ENCODE measurements at regions not wholly inside any gene's neighbourhood (a gene's known extent, or its start where the extent isn't known, plus 50 kb on each side); places are given as distances from the start of the nearest gene placed in this dataset.
A peak's percentile ranks its signal among the peaks of the same experiment; 100 is the strongest.

DNA sequence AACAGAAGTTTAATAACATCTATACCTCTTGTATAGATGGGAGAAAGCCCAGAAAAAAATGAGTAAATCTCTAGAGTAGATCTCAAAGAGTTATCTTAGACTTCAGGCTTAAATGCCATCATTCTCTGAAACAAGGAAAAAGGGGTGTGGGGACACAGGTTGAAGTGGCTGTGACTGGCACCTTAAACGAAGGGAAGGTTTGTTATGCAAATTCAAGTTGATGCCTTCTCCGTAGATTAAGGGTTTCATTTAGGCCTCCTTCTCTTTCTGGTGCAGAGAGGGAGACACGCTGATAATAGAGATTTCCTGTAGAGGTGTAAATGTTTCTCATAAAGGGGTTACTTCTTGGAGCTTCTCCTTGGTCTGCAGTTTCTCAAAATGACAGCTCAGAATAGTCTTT, 252.1 kb downstream of the CD83 start:
- Mint-ChIP-seq H3K9me3 (peaks cover 19% of the 10 kb centered on the region), H3K27ac (no peak overlapping the region; the same call in 1 of the 2 replicates), H3K36me3 (peaks cover 16% of the 10 kb centered on the region), H3K4me1 (peaks cover 56% of the 10 kb centered on the region), H3K4me3 (no peak overlapping the region), H3K27me3 (ENCODE audit: low read depth) (peaks cover 3% of the 10 kb centered on the region; the same call in 1 of the 2 replicates)
- ChIA-PET CTCF (interaction anchor here (0.6 to 1.4 kb wide), 2 partner anchors 53 to 1106 kb away, joined by 3 read pairs; no protein-coding TSS in a partner anchor), POLR2A (interaction anchor here (0.5 kb wide), 1 partner anchor 128 kb away, joined by 5 read pairs; no protein-coding TSS in a partner anchor)
- TF ChIP-seq ZNF263 (CRISPR knock-in tag; IDR thresholded peaks at IDR 0.05; ENCODE audit: low read depth), result no peak
- TF ChIP-seq ETV6 (CRISPR knock-in tag; IDR thresholded peaks at IDR 0.05), result 0 out of 2 replicates have a peak, but pooled peaks have one; percentile 30
- peak; percentile 75 for ATAC-seq
- no peak for DNase-seq (ENCODE audit: low spot score)

DNA sequence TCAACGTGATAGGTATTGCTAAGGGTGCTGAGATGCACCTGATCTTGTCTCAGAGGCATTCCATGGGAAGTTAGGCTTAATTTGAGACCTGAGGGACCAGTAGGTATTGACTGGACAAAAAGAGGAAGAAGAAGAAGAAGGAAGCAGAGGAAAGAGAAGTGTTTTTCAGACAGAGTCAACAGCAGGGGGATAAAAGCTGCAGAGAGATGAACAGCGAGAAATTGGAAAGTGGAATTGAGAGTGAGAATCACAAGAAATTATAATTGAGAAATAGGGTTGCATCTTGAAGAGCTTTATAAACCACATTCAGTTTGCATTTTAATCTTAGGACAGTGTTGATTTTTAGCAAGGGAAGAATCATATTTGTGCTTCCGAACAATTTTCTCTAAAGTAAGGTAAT, 254.0 kb downstream of the CD83 start:
- Mint-ChIP-seq H3K4me1 (peaks cover 53% of the 10 kb centered on the region), H3K27ac (no peak overlapping the region), H3K9me3 (peaks cover 27% of the 10 kb centered on the region), H3K4me3 (no peak overlapping the region), H3K27me3 (ENCODE audit: low read depth) (peaks cover 4% of the 10 kb centered on the region), H3K36me3 (peaks cover 24% of the 10 kb centered on the region)
- no peak for ATAC-seq
- ChIA-PET CTCF (no interaction called here), POLR2A (no interaction called here)
- no peak for DNase-seq (ENCODE audit: low spot score)
- TF ChIP-seq, protein P1, sequence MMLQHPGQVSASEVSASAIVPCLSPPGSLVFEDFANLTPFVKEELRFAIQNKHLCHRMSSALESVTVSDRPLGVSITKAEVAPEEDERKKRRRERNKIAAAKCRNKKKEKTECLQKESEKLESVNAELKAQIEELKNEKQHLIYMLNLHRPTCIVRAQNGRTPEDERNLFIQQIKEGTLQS (CRISPR knock-in tag; conservative IDR thresholded peaks at IDR 0.05), result no peak
- TF ChIP-seq, protein P2, sequence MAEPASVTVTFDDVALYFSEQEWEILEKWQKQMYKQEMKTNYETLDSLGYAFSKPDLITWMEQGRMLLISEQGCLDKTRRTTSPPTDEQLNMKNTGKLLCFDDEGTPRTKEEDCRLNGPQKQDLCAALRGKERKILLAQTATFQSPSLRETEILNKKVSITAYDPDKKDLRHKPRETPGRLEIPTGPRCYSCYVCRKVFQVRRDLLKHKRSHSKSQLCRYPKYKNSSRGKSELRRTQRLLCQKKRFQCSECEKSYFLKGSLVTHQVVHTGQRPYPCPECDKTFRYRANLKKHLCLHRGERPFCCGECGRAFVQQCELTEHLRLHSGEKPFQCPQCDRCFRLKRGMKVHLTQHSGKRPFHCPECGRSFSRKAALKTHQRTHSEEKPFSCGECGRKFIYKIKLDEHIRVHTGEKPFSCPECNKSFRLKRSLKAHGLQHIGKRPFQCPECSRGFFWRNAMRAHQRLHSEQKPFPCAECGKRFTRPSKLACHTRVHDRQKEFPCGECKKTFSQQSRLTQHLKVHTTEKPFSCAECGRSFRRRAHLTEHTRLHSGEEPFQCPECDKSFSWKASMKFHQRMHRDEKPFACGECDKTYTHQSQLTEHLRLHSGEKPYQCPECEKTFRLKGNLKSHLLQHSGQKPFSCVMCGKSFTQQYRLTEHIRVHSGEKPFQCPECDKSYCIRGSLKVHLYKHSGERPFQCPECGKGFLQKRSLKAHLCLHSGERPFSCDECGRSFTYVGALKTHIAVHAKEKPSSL (CRISPR knock-in tag; conservative IDR thresholded peaks at IDR 0.05), result no peak
- TF ChIP-seq SMAD4 (CRISPR knock-in tag; IDR thresholded peaks at IDR 0.05), result no peak
- TF ChIP-seq SMAD3 (CRISPR knock-in tag; IDR thresholded peaks at IDR 0.05; ENCODE audit: borderline replicate concordance), result no peak
- no peak for TF ChIP-seq GTF2I (CRISPR knock-in tag; conservative IDR thresholded peaks at IDR 0.05)
- TF ChIP-seq GABPB1 (CRISPR knock-in tag; IDR thresholded peaks at IDR 0.05), result no peak
- TF ChIP-seq, protein P3, sequence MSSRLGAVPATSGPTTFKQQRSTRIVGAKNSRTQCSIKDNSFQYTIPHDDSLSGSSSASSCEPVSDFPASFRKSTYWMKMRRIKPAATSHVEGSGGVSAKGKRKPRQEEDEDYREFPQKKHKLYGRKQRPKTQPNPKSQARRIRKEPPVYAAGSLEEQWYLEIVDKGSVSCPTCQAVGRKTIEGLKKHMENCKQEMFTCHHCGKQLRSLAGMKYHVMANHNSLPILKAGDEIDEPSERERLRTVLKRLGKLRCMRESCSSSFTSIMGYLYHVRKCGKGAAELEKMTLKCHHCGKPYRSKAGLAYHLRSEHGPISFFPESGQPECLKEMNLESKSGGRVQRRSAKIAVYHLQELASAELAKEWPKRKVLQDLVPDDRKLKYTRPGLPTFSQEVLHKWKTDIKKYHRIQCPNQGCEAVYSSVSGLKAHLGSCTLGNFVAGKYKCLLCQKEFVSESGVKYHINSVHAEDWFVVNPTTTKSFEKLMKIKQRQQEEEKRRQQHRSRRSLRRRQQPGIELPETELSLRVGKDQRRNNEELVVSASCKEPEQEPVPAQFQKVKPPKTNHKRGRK (CRISPR knock-in tag; IDR thresholded peaks at IDR 0.05; ENCODE audit: borderline replicate concordance), result no peak
- TF ChIP-seq, protein P4, sequence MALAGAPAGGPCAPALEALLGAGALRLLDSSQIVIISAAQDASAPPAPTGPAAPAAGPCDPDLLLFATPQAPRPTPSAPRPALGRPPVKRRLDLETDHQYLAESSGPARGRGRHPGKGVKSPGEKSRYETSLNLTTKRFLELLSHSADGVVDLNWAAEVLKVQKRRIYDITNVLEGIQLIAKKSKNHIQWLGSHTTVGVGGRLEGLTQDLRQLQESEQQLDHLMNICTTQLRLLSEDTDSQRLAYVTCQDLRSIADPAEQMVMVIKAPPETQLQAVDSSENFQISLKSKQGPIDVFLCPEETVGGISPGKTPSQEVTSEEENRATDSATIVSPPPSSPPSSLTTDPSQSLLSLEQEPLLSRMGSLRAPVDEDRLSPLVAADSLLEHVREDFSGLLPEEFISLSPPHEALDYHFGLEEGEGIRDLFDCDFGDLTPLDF (CRISPR knock-in tag; IDR thresholded peaks at IDR 0.05), result no peak
- TF ChIP-seq, protein P5, sequence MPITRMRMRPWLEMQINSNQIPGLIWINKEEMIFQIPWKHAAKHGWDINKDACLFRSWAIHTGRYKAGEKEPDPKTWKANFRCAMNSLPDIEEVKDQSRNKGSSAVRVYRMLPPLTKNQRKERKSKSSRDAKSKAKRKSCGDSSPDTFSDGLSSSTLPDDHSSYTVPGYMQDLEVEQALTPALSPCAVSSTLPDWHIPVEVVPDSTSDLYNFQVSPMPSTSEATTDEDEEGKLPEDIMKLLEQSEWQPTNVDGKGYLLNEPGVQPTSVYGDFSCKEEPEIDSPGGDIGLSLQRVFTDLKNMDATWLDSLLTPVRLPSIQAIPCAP (CRISPR knock-in tag; IDR thresholded peaks at IDR 0.05), result no peak
- no peak for TF ChIP-seq HMGA2 (CRISPR knock-in tag; IDR thresholded peaks at IDR 0.05)
- TF ChIP-seq RORB (CRISPR knock-in tag; IDR thresholded peaks at IDR 0.05), result no peak
- TF ChIP-seq, protein P6, sequence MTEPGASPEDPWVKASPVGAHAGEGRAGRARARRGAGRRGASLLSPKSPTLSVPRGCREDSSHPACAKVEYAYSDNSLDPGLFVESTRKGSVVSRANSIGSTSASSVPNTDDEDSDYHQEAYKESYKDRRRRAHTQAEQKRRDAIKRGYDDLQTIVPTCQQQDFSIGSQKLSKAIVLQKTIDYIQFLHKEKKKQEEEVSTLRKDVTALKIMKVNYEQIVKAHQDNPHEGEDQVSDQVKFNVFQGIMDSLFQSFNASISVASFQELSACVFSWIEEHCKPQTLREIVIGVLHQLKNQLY (CRISPR knock-in tag; IDR thresholded peaks at IDR 0.05), result no peak
- TF ChIP-seq NFATC4 (CRISPR knock-in tag; IDR thresholded peaks at IDR 0.05), result no peak
- no peak for TF ChIP-seq NR2C2 (CRISPR knock-in tag; IDR thresholded peaks at IDR 0.05)
- TF ChIP-seq, protein P7, sequence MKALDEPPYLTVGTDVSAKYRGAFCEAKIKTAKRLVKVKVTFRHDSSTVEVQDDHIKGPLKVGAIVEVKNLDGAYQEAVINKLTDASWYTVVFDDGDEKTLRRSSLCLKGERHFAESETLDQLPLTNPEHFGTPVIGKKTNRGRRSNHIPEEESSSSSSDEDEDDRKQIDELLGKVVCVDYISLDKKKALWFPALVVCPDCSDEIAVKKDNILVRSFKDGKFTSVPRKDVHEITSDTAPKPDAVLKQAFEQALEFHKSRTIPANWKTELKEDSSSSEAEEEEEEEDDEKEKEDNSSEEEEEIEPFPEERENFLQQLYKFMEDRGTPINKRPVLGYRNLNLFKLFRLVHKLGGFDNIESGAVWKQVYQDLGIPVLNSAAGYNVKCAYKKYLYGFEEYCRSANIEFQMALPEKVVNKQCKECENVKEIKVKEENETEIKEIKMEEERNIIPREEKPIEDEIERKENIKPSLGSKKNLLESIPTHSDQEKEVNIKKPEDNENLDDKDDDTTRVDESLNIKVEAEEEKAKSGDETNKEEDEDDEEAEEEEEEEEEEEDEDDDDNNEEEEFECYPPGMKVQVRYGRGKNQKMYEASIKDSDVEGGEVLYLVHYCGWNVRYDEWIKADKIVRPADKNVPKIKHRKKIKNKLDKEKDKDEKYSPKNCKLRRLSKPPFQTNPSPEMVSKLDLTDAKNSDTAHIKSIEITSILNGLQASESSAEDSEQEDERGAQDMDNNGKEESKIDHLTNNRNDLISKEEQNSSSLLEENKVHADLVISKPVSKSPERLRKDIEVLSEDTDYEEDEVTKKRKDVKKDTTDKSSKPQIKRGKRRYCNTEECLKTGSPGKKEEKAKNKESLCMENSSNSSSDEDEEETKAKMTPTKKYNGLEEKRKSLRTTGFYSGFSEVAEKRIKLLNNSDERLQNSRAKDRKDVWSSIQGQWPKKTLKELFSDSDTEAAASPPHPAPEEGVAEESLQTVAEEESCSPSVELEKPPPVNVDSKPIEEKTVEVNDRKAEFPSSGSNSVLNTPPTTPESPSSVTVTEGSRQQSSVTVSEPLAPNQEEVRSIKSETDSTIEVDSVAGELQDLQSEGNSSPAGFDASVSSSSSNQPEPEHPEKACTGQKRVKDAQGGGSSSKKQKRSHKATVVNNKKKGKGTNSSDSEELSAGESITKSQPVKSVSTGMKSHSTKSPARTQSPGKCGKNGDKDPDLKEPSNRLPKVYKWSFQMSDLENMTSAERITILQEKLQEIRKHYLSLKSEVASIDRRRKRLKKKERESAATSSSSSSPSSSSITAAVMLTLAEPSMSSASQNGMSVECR (CRISPR knock-in tag; IDR thresholded peaks at IDR 0.05; ENCODE audit: borderline replicate concordance), result no peak
- TF ChIP-seq CBFB (CRISPR knock-in tag; IDR thresholded peaks at IDR 0.05; ENCODE audit: low read depth), result no peak
- TF ChIP-seq, protein P8, sequence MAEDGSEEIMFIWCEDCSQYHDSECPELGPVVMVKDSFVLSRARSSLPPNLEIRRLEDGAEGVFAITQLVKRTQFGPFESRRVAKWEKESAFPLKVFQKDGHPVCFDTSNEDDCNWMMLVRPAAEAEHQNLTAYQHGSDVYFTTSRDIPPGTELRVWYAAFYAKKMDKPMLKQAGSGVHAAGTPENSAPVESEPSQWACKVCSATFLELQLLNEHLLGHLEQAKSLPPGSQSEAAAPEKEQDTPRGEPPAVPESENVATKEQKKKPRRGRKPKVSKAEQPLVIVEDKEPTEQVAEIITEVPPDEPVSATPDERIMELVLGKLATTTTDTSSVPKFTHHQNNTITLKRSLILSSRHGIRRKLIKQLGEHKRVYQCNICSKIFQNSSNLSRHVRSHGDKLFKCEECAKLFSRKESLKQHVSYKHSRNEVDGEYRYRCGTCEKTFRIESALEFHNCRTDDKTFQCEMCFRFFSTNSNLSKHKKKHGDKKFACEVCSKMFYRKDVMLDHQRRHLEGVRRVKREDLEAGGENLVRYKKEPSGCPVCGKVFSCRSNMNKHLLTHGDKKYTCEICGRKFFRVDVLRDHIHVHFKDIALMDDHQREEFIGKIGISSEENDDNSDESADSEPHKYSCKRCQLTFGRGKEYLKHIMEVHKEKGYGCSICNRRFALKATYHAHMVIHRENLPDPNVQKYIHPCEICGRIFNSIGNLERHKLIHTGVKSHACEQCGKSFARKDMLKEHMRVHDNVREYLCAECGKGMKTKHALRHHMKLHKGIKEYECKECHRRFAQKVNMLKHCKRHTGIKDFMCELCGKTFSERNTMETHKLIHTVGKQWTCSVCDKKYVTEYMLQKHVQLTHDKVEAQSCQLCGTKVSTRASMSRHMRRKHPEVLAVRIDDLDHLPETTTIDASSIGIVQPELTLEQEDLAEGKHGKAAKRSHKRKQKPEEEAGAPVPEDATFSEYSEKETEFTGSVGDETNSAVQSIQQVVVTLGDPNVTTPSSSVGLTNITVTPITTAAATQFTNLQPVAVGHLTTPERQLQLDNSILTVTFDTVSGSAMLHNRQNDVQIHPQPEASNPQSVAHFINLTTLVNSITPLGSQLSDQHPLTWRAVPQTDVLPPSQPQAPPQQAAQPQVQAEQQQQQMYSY (CRISPR knock-in tag; IDR thresholded peaks at IDR 0.05), result no peak
